GM13977 (cell line): ENCODE measurements at regions not wholly inside any gene's neighbourhood (a gene's known extent, or its start where the extent isn't known, plus 50 kb on each side); places are given as distances from the start of the nearest gene placed in this dataset.

Source experiments
- DNase-seq: peaks from one replicate; pipeline ENCODE4 v3.0.0; 2012; ENCODE audit warnings: low spot score
- CTCF ChIP-seq: IDR thresholded peaks from 2 replicates; pipeline ENCODE4 v1.5.1; 2012; ENCODE audit warnings: mild to moderate bottlenecking, control low read depth; ENCODE audit not compliant: insufficient read depth; ENCODE audit errors: extremely low read depth, missing control alignments
- in situ Hi-C: fragments of 300-500 bp; cut with MboI; formaldehyde crosslinking; loops from one replicate; pipeline ENCODE4 v1.12.0; 2022; ENCODE audit warnings: low sequenced_read_pairs, low pct_unique_long_range_greater_than_20kb, mixed read lengths, inconsistent platforms; ENCODE audit not compliant: unreplicated experiment

GRCh38 chr10:78933828-78934531 lies 134.8 kb upstream of the ZMIZ1 start:
- TF ChIP-seq CTCF = no peak
- in situ Hi-C loops = no loop called here
- no peak for DNase-seq

- TF ChIP-seq CTCF = no peak
- no peak for DNase-seq
- in situ Hi-C loops = no loop called here
Observed at GRCh38 chr10:78934532-78934898, 134.3 kb upstream of the ZMIZ1 start.

GRCh38 chr10:78934994-78935602 lies 133.7 kb upstream of the ZMIZ1 start:
- in situ Hi-C loops = no loop called here
- DNase-seq = no peak
- no peak for TF ChIP-seq CTCF

GRCh38 chr10:78935697-78936407 lies 132.9 kb upstream of the ZMIZ1 start:
- no peak for TF ChIP-seq CTCF
- in situ Hi-C loops = no loop called here
- DNase-seq = no peak

- in situ Hi-C loops = no loop called here
- no peak for DNase-seq
- TF ChIP-seq CTCF = no peak
Observed at GRCh38 chr10:78936412-78937342, 132.1 kb upstream of the ZMIZ1 start.

GRCh38 chr10:78937393-78937792 lies 131.4 kb upstream of the ZMIZ1 start:
- TF ChIP-seq CTCF = no peak

More at GRCh38 chr10:78937393-78937792, 131.4 kb upstream of the ZMIZ1 start:
- DNase-seq = no peak
- in situ Hi-C loops = no loop called here
